SK-N-SH (cell line): ENCODE measurements at regions not wholly inside any gene's neighbourhood (a gene's known extent, or its start where the extent isn't known, plus 50 kb on each side); places are given as distances from the start of the nearest gene placed in this dataset.

Experiments used
- CTCF ChIA-PET: fragments of 300-600, 350-600 bp; formaldehyde crosslinking; extraction: SDS; loops from one replicate; lab custom pipeline; 2021; lab: Yijun Ruan, JAX
- POLR2A ChIA-PET: fragments of 350-600 bp; sonication (Branson Sonifier 250); formaldehyde crosslinking; extraction: SDS; loops from one replicate; lab custom pipeline; 2020; ENCODE audit warnings: antibody characterized with exemption, inconsistent platforms; lab: Yijun Ruan, JAX
- DNase-seq: peaks from one replicate; pipeline ENCODE4 v3.0.0; 2012
- H2AFZ ChIP-seq: fragments of 200-600 bp; sonication (generic); 2 replicates; pipeline ENCODE4 v1.8.1; 2016; ENCODE audit warnings: antibody characterized with exemption, mild to moderate bottlenecking, low read depth
- H3F3A ChIP-seq: fragments of 200-600 bp; sonication (generic); replicated peaks from 2 replicates; pipeline ENCODE3; 2016; ENCODE audit warnings: antibody characterized with exemption, mild to moderate bottlenecking; ENCODE audit not compliant: insufficient read depth
- H3K27ac ChIP-seq, 2 experiments: fragments of 200-500 bp in 1 of 2; fragments of 200-600 bp in 1 of 2; sonication (Bioruptor generic) in 1 of 2; sonication (generic), shearing (Covaris generic) in 1 of 2; 2 replicates each; pipeline versions ENCODE4 v1.5.1 to v1.6.1; 2014 to 2016; ENCODE audit warnings: low read depth in 2 of 2, inconsistent platforms in 1 of 2, low read length in 1 of 2, mild to moderate bottlenecking in 1 of 2, mixed read lengths in 1 of 2
- H3K27me3 ChIP-seq: fragments of 200-600 bp; sonication (generic), shearing (Covaris generic); 2 replicates; pipeline ENCODE4 v1.6.1; 2016; ENCODE audit warnings: mixed run types; ENCODE audit not compliant: insufficient read depth
- H3K36me3 ChIP-seq, 2 experiments: fragments of 200-500 bp in 1 of 2; fragments of 200-600 bp in 1 of 2; sonication (Bioruptor generic) in 1 of 2; sonication (generic) in 1 of 2; replicated peaks in 1 of 2; 2 replicates each; pipeline versions ENCODE3 to v1.5.1; 2014 to 2016; ENCODE audit warnings: low read length in 1 of 2, mild to moderate bottlenecking in 1 of 2; ENCODE audit not compliant: insufficient read depth in 2 of 2, control insufficient read depth in 1 of 2
- H3K4me1 ChIP-seq, 2 experiments: fragments of 200-500 bp in 1 of 2; fragments of 200-600 bp in 1 of 2; sonication (Bioruptor generic) in 1 of 2; sonication (generic), shearing (Covaris generic) in 1 of 2; 2 replicates each; pipeline versions ENCODE4 v1.5.1 to v1.6.1; 2014 to 2016; ENCODE audit warnings: low read depth in 1 of 2, low read length in 1 of 2, mixed run types in 1 of 2; ENCODE audit not compliant: insufficient read depth in 2 of 2, control insufficient read depth in 1 of 2
- H3K4me2 ChIP-seq: fragments of 200-600 bp; sonication (generic), shearing (Covaris generic); 2 replicates; pipeline ENCODE4 v1.6.1; 2017; ENCODE audit warnings: mixed run types
- H3K4me3 ChIP-seq, 2 experiments: fragments of 200-500 bp in 1 of 2; fragments of 200-600 bp in 1 of 2; sonication (Bioruptor generic) in 1 of 2; sonication (generic), shearing (Covaris generic) in 1 of 2; 2 replicates each; pipeline versions ENCODE4 v1.5.1 to v1.8.1; 2014 to 2016; ENCODE audit warnings: low read depth in 2 of 2, inconsistent platforms in 1 of 2, low read length in 1 of 2, mild to moderate bottlenecking in 1 of 2, mixed read lengths in 1 of 2, moderate library complexity in 1 of 2
- H3K79me2 ChIP-seq: fragments of 200-600 bp; sonication (generic); 2 replicates; pipeline ENCODE4 v1.8.1; 2017; ENCODE audit warnings: mild to moderate bottlenecking; ENCODE audit not compliant: insufficient read depth
- H3K9ac ChIP-seq: fragments of 200-600 bp; sonication (generic); 2 replicates; pipeline ENCODE4 v1.6.1; 2017; ENCODE audit warnings: mixed run types
- H3K9me2 ChIP-seq: fragments of 200-600 bp; sonication (generic); 2 replicates; pipeline ENCODE4 v1.6.1; 2017; ENCODE audit warnings: mixed run types
- H3K9me3 ChIP-seq: fragments of 200-600 bp; sonication (generic); 2 replicates; pipeline ENCODE4 v1.6.1; 2017; ENCODE audit warnings: mixed run types, mild to moderate bottlenecking, moderate library complexity
- H4K20me1 ChIP-seq: fragments of 200-600 bp; sonication (generic); 2 replicates; pipeline ENCODE4 v1.6.1; 2017; ENCODE audit warnings: mild to moderate bottlenecking, mixed run types; ENCODE audit not compliant: insufficient read depth
- EZH2phosphoT487 ChIP-seq: fragments of 200-600 bp; sonication (generic); IDR thresholded peaks from 2 replicates; pipeline ENCODE4 v1.6.1; 2017; ENCODE audit warnings: low read depth, mixed run types, mild to moderate bottlenecking, antibody characterized with exemption, moderate library complexity, borderline replicate concordance
- FOSL2 ChIP-seq: IDR thresholded peaks from 2 replicates; pipeline ENCODE4 v1.4.0; 2012; ENCODE audit warnings: low read depth, mild to moderate bottlenecking, moderate library complexity, borderline replicate concordance
- GABPA ChIP-seq: IDR thresholded peaks from 2 replicates; pipeline ENCODE4 v1.4.0; 2012; ENCODE audit warnings: low read depth, mild to moderate bottlenecking
- MEF2A ChIP-seq: IDR thresholded peaks from 2 replicates; pipeline ENCODE4 v1.4.0; 2012; ENCODE audit warnings: low read depth, borderline replicate concordance
- RAD21 ChIP-seq: IDR thresholded peaks from 2 replicates; pipeline ENCODE4 v1.6.1; 2012; ENCODE audit warnings: mild to moderate bottlenecking, low read length
- RXRA ChIP-seq: IDR thresholded peaks from 2 replicates; pipeline ENCODE4 v1.4.0; 2012; ENCODE audit warnings: low read depth, mild to moderate bottlenecking, borderline replicate concordance
- SIN3A ChIP-seq: IDR thresholded peaks from 2 replicates; pipeline ENCODE4 v1.6.1; 2012; ENCODE audit warnings: low read depth, mild to moderate bottlenecking, low read length, moderate library complexity, borderline replicate concordance
- YY1 ChIP-seq: IDR thresholded peaks from 2 replicates; pipeline ENCODE4 v1.4.0; 2012; ENCODE audit warnings: low read depth, mild to moderate bottlenecking
- WGBS: methylation state at CpG from one replicate; pipeline ENCODE4 v1.1.6; 2017; ENCODE audit warnings: low lambda C conversion rate; 5-methylcytosine and 5-hydroxymethylcytosine counted together
- TF ChIP-seq, protein P1 (sequence below): fragments of 200-600 bp; sonication (generic); IDR thresholded peaks from 2 replicates; pipeline ENCODE4 v1.6.1; 2017; ENCODE audit warnings: antibody characterized with exemption, mild to moderate bottlenecking, moderate library complexity
- TF ChIP-seq, protein P2 (sequence below): IDR thresholded peaks from 2 replicates; pipeline ENCODE4 v1.4.0; 2012; ENCODE audit warnings: low read depth, borderline replicate concordance
- TF ChIP-seq, protein P3 (sequence below): IDR thresholded peaks from 2 replicates; pipeline ENCODE4 v1.4.0; 2012; ENCODE audit warnings: low read depth, borderline replicate concordance

DNA sequence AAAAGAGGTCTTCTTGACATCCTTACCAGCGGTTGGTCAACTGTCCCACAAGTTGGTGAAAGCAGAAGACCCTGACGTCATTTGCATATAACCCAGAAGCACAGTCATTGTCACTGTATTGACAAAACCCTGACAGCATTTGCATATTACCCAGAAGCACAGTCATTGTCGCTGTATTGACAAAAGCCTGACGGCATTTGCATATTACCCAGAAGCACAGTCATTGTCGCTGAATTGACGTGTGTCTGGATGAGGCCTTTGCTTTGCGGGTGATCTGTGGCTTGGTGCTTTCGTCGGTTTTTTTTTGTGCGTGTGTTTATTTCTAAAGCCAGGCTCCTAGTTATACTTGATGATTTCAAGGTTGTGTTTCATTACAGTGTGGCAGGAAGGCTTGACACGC is 1145.2 kb downstream of the BRD1 start (continued):
- TF ChIP-seq GABPA (no peak), FOSL2 (no peak)

DNA sequence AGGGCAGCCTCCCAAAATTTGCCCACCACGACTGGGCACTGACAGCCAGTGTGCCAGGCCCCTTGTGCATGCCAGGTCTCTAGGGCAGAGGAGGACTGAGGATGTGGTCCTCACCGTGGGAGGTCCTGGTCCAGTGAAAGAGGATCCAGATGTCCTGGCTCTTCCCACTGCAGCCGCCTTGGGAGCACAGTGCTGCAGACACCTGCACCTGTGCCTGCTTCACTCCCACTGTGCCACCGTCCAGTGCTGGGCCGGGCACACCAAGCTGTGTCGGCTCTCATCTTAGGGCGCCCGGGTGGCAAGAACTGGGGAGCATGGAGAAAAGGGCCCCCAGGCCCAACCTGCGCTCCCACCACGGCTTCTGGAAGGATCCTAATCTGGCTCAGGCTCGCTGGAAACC is 1147.1 kb downstream of the BRD1 start:
- no peak for TF ChIP-seq SIN3A
- no peak for TF ChIP-seq RAD21
- TF ChIP-seq, protein P1, sequence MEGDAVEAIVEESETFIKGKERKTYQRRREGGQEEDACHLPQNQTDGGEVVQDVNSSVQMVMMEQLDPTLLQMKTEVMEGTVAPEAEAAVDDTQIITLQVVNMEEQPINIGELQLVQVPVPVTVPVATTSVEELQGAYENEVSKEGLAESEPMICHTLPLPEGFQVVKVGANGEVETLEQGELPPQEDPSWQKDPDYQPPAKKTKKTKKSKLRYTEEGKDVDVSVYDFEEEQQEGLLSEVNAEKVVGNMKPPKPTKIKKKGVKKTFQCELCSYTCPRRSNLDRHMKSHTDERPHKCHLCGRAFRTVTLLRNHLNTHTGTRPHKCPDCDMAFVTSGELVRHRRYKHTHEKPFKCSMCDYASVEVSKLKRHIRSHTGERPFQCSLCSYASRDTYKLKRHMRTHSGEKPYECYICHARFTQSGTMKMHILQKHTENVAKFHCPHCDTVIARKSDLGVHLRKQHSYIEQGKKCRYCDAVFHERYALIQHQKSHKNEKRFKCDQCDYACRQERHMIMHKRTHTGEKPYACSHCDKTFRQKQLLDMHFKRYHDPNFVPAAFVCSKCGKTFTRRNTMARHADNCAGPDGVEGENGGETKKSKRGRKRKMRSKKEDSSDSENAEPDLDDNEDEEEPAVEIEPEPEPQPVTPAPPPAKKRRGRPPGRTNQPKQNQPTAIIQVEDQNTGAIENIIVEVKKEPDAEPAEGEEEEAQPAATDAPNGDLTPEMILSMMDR: no peak
- TF ChIP-seq, protein P2, sequence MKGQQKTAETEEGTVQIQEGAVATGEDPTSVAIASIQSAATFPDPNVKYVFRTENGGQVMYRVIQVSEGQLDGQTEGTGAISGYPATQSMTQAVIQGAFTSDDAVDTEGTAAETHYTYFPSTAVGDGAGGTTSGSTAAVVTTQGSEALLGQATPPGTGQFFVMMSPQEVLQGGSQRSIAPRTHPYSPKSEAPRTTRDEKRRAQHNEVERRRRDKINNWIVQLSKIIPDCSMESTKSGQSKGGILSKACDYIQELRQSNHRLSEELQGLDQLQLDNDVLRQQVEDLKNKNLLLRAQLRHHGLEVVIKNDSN: no peak
- no peak for TF ChIP-seq RXRA
- TF ChIP-seq, protein P3, sequence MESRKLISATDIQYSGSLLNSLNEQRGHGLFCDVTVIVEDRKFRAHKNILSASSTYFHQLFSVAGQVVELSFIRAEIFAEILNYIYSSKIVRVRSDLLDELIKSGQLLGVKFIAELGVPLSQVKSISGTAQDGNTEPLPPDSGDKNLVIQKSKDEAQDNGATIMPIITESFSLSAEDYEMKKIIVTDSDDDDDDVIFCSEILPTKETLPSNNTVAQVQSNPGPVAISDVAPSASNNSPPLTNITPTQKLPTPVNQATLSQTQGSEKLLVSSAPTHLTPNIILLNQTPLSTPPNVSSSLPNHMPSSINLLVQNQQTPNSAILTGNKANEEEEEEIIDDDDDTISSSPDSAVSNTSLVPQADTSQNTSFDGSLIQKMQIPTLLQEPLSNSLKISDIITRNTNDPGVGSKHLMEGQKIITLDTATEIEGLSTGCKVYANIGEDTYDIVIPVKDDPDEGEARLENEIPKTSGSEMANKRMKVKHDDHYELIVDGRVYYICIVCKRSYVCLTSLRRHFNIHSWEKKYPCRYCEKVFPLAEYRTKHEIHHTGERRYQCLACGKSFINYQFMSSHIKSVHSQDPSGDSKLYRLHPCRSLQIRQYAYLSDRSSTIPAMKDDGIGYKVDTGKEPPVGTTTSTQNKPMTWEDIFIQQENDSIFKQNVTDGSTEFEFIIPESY: no peak
- no peak for TF ChIP-seq FOSL2
- TF ChIP-seq YY1: no peak
- no peak for TF ChIP-seq EZH2phosphoT487
- TF ChIP-seq MEF2A: no peak
- 8% methylated on average over 4 of the region's 11 CpGs for WGBS
- Histone ChIP-seq H3K9ac (no peak overlapping the region), H3K27ac (no peak overlapping the region), H3K4me3 (no peak overlapping the region), H4K20me1 (no peaks in the 10 kb centered on the region), H2AFZ (no peak overlapping the region), H3F3A (no peaks in the 10 kb centered on the region), H3K4me2 (no peak overlapping the region), H3K9me3 (no peaks in the 10 kb centered on the region), H3K36me3 (no peaks in the 10 kb centered on the region), H3K9me2 (no peaks in the 10 kb centered on the region), H3K27me3 (no peaks in the 10 kb centered on the region), H3K4me1 (no peaks in the 10 kb centered on the region; a peak in 1 of 4 replicates), H3K79me2 (no peaks in the 10 kb centered on the region)
- ChIA-PET CTCF (no interaction called here), POLR2A (no interaction called here)
- no peak for DNase-seq
